ENCODE measurements at regions not wholly inside any gene's neighbourhood (a gene's known extent, or its start where the extent isn't known, plus 50 kb on each side); places are given as distances from the start of the nearest gene placed in this dataset.

DNA sequence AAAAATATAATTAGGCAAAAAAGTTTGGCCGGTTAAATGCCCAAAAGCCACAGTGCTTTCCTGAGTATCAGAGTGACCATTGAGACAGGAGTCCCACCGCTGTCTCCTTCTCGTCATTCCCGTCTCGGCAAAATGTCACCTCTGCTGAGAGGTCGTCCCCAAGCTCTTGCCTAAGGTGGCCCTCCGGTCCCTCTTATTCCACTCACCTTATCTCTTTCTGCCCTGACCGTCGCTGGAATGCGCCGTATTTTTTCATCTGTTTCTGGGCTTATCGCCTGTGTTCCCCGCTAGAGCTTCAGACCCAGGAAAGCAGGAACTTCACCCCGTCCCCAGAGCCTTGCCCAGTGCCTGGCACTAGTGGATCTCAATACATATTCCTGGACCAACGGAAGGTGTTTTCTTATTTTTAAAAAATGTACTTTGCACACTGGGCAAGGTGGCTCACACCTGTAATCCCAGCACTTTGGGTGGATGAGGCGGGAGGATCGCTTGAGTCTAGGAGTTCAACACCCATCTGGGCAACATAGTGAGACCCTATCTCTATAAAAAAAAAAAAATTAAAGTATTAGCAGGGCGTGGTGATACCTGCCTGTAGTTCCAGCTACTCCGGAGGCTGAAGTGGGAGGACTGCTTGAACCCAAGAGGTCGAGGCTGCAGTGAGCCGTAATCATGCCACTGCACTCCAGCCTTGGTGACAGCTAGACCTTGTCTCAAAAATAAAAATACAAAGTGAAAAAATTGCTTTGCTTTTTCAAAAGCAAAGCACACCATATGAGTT, 122.8 kb upstream of the PTPN1 start:
- H3K27ac ChIP-seq (ENCODE audit: low read depth in 2 of 2, low read length in 2 of 2), result no peak overlapping the region
- intact Hi-C loops (cut with DNase I), result no loop called here
- no peak for DNase-seq
- H3K9ac ChIP-seq (ENCODE audit: low read length in 3 of 3), result no peak overlapping the region
- H3K36me3 ChIP-seq (ENCODE audit: control insufficient read depth in 2 of 3, insufficient read depth in 3 of 3, low read length in 3 of 3), result no peaks in the 10 kb centered on the region
- H3K4me3 ChIP-seq (ENCODE audit: low read length in 3 of 3), result no peak overlapping the region
- no peaks in the 10 kb centered on the region for H3K27me3 ChIP-seq (ENCODE audit: control insufficient read depth, insufficient read depth, low read length)
- TF ChIP-seq, protein P1, sequence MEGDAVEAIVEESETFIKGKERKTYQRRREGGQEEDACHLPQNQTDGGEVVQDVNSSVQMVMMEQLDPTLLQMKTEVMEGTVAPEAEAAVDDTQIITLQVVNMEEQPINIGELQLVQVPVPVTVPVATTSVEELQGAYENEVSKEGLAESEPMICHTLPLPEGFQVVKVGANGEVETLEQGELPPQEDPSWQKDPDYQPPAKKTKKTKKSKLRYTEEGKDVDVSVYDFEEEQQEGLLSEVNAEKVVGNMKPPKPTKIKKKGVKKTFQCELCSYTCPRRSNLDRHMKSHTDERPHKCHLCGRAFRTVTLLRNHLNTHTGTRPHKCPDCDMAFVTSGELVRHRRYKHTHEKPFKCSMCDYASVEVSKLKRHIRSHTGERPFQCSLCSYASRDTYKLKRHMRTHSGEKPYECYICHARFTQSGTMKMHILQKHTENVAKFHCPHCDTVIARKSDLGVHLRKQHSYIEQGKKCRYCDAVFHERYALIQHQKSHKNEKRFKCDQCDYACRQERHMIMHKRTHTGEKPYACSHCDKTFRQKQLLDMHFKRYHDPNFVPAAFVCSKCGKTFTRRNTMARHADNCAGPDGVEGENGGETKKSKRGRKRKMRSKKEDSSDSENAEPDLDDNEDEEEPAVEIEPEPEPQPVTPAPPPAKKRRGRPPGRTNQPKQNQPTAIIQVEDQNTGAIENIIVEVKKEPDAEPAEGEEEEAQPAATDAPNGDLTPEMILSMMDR (IDR thresholded peaks at IDR 0.05; ENCODE audit: borderline replicate concordance, extremely low read depth, insufficient read depth), result no peak
- no peak for FAIRE-seq
- no peaks in the 10 kb centered on the region for H3K9me3 ChIP-seq (ENCODE audit: control insufficient read depth in 2 of 3, insufficient read depth in 1 of 3, low read length in 3 of 3)
- peaks cover 0 to 12% (median 3%) of the 10 kb centered on the region in 3 donors for H3K4me1 ChIP-seq (ENCODE audit: control insufficient read depth in 2 of 3, insufficient read depth in 2 of 3, low read depth in 1 of 3, low read length in 3 of 3)

GRCh38 chr20:50387996-50388332, 122.2 kb upstream of the PTPN1 start:
- peaks cover 0 to 12% (median 3%) of the 10 kb centered on the region in 3 donors for H3K4me1 ChIP-seq (ENCODE audit: control insufficient read depth in 2 of 3, insufficient read depth in 2 of 3, low read depth in 1 of 3, low read length in 3 of 3)
- DNase-seq (peak in 1 of 5 donors; percentile 38), FAIRE-seq (no peak)
- H3K27ac ChIP-seq (ENCODE audit: low read depth in 2 of 2, low read length in 2 of 2), result no peak overlapping the region
- intact Hi-C loops (cut with DNase I), result no loop called here
- no peaks in the 10 kb centered on the region for H3K27me3 ChIP-seq (ENCODE audit: control insufficient read depth, insufficient read depth, low read length)
- TF ChIP-seq, protein P1 (IDR thresholded peaks at IDR 0.05; ENCODE audit: borderline replicate concordance, extremely low read depth, insufficient read depth), result no peak
- no peaks in the 10 kb centered on the region for H3K9me3 ChIP-seq (ENCODE audit: control insufficient read depth in 2 of 3, insufficient read depth in 1 of 3, low read length in 3 of 3)
- H3K36me3 ChIP-seq (ENCODE audit: control insufficient read depth in 2 of 3, insufficient read depth in 3 of 3, low read length in 3 of 3), result no peaks in the 10 kb centered on the region
- no peak overlapping the region for H3K9ac ChIP-seq (ENCODE audit: low read length in 3 of 3)
- no peak overlapping the region for H3K4me3 ChIP-seq (ENCODE audit: low read length in 3 of 3)

DNA sequence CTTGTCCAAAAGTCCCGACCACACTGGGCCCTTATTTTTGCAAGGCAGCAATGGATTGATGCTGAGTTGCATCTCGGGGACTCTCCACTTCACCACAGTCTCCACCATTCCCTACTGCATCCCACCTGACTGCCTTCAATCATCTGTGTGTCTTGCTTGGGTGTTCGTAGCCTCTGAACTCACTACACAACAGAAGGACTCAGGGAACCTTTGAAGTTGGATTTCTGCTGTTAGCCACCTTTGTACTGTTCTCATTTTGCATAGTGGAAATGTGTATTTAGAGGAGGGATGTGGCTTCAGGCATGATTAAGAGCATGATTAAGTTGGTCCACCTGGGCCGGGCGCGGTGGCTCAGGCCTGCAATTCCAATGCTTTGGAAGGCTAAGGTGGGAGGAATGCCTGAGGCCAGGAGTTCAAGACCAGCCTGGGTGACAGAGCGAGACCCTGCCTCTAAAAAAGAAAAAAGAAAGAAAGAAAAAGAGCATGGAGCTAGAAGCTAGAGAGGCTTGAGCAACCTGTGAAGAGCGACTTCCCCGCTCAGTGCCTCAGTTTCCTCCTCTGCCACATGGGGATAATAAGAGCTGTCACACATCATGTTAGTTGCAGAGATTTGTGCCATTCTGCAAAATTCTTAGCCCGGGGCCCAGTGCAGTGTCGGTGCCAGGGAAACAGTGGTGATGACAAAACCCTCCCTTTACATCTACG, 121.3 kb upstream of the PTPN1 start:
- intact Hi-C loops (cut with DNase I), result no loop called here
- H3K9ac ChIP-seq (ENCODE audit: low read length in 3 of 3), result no peak overlapping the region
- no peaks in the 10 kb centered on the region for H3K36me3 ChIP-seq (ENCODE audit: control insufficient read depth in 2 of 3, insufficient read depth in 3 of 3, low read length in 3 of 3)
- DNase-seq (no peak), FAIRE-seq (no peak)
- no peak overlapping the region for H3K4me3 ChIP-seq (ENCODE audit: low read length in 3 of 3)
- no peaks in the 10 kb centered on the region for H3K27me3 ChIP-seq (ENCODE audit: control insufficient read depth, insufficient read depth, low read length)
- TF ChIP-seq, protein P1 (IDR thresholded peaks at IDR 0.05; ENCODE audit: borderline replicate concordance, extremely low read depth, insufficient read depth), result no peak
- H3K9me3 ChIP-seq (ENCODE audit: control insufficient read depth in 2 of 3, insufficient read depth in 1 of 3, low read length in 3 of 3), result no peaks in the 10 kb centered on the region
- H3K27ac ChIP-seq (ENCODE audit: low read depth in 2 of 2, low read length in 2 of 2), result no peak overlapping the region
- H3K4me1 ChIP-seq (ENCODE audit: control insufficient read depth in 2 of 3, insufficient read depth in 2 of 3, low read depth in 1 of 3, low read length in 3 of 3), result peaks cover 0 to 12% (median 0%) of the 10 kb centered on the region in 3 donors

Measured in kidney (tissue), 13 donors.